ENCODE measurements at regions not wholly inside any gene's neighbourhood (a gene's known extent, or its start where the extent isn't known, plus 50 kb on each side); places are given as distances from the start of the nearest gene placed in this dataset.

DNA sequence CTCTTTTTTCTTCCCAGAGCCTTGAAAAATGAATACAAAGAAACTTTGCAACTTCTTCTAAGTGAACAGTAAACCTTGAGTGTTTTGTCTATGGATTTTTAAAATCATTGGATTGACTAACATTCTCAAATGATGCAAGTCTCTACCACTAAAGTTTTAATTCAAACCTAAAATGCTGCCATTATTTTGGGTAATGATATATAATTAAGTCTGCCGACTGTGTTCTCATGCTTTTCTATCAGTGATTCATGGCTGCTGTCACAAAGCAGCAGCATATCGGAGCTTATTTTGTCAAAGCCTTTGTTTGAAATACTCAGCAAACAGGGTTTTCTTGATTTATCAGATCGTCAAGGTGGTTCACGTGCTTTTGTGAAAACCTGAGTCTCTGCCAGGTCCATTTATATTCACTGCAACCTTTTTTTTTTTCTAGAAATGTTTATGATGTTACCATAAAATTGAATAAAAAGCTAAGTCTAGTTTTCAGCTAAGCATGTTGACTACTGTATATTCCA lies 96.3 kb downstream of the GJA1 start:
- Histone ChIP-seq H3K4me1 (ENCODE audit: control insufficient read depth in 2 of 3, insufficient read depth in 2 of 3, low read depth in 1 of 3, low read length in 3 of 3) (no peaks in the 10 kb centered on the region), H3K9me3 (ENCODE audit: control insufficient read depth in 2 of 3, insufficient read depth in 1 of 3, low read length in 3 of 3) (no peaks in the 10 kb centered on the region), H3K27me3 (ENCODE audit: control insufficient read depth, insufficient read depth, low read length) (no peaks in the 10 kb centered on the region), H3K9ac (ENCODE audit: low read length in 3 of 3) (no peak overlapping the region), H3K36me3 (ENCODE audit: control insufficient read depth in 2 of 3, insufficient read depth in 3 of 3, low read length in 3 of 3) (no peaks in the 10 kb centered on the region), H3K4me3 (ENCODE audit: low read length in 3 of 3) (no peak overlapping the region), H3K27ac (ENCODE audit: low read depth in 2 of 2, low read length in 2 of 2) (no peak overlapping the region)
- intact Hi-C loops (cut with DNase I): no loop called here
- FAIRE-seq: no peak
- peak in 1 of 5 donors; percentile 11 for DNase-seq
- TF ChIP-seq, protein P1, sequence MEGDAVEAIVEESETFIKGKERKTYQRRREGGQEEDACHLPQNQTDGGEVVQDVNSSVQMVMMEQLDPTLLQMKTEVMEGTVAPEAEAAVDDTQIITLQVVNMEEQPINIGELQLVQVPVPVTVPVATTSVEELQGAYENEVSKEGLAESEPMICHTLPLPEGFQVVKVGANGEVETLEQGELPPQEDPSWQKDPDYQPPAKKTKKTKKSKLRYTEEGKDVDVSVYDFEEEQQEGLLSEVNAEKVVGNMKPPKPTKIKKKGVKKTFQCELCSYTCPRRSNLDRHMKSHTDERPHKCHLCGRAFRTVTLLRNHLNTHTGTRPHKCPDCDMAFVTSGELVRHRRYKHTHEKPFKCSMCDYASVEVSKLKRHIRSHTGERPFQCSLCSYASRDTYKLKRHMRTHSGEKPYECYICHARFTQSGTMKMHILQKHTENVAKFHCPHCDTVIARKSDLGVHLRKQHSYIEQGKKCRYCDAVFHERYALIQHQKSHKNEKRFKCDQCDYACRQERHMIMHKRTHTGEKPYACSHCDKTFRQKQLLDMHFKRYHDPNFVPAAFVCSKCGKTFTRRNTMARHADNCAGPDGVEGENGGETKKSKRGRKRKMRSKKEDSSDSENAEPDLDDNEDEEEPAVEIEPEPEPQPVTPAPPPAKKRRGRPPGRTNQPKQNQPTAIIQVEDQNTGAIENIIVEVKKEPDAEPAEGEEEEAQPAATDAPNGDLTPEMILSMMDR (IDR thresholded peaks at IDR 0.05; ENCODE audit: borderline replicate concordance, extremely low read depth, insufficient read depth): no peak

DNA sequence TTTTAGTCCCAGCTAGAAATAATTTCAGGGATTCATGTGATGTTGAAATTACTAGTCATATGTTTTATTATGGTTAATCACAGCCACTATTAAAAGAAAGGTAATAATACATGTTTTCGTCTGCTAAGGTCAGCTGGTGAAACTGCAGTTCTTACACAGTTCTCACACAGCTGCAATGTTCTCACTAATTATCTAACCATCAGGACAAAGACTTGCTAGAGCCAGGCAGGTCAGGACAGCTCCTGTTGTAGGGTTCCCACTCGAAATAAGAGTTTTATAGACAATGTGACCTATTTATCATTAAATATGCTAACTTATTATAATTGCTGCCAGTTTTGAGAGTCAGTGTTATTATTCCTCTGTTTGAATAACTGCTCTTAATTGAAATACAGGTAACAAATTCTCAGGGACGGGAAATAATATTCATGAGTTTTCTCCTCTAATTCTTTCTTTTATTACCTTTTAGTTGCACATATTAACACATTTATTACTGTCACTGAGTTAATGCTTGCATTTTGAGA lies 97.9 kb downstream of the GJA1 start:
- H3K4me1 ChIP-seq (ENCODE audit: control insufficient read depth in 2 of 3, insufficient read depth in 2 of 3, low read depth in 1 of 3, low read length in 3 of 3): no peaks in the 10 kb centered on the region
- TF ChIP-seq, protein P1 (IDR thresholded peaks at IDR 0.05; ENCODE audit: borderline replicate concordance, extremely low read depth, insufficient read depth): no peak
- H3K27ac ChIP-seq (ENCODE audit: low read depth in 2 of 2, low read length in 2 of 2): no peak overlapping the region
- FAIRE-seq (no peak), DNase-seq (no peak)
- H3K27me3 ChIP-seq (ENCODE audit: control insufficient read depth, insufficient read depth, low read length): no peaks in the 10 kb centered on the region
- no peak overlapping the region for H3K9ac ChIP-seq (ENCODE audit: low read length in 3 of 3)
- no peak overlapping the region for H3K4me3 ChIP-seq (ENCODE audit: low read length in 3 of 3)
- H3K36me3 ChIP-seq (ENCODE audit: control insufficient read depth in 2 of 3, insufficient read depth in 3 of 3, low read length in 3 of 3): no peaks in the 10 kb centered on the region
- H3K9me3 ChIP-seq (ENCODE audit: control insufficient read depth in 2 of 3, insufficient read depth in 1 of 3, low read length in 3 of 3): no peaks in the 10 kb centered on the region
- intact Hi-C loops (cut with DNase I): no loop called here

GRCh38 chr6:121535777-121536176 lies 100.3 kb downstream of the GJA1 start:
- TF ChIP-seq, protein P1 (IDR thresholded peaks at IDR 0.05; ENCODE audit: borderline replicate concordance, extremely low read depth, insufficient read depth): no peak
- Histone ChIP-seq H3K27me3 (ENCODE audit: control insufficient read depth, insufficient read depth, low read length) (no peaks in the 10 kb centered on the region), H3K36me3 (ENCODE audit: control insufficient read depth in 2 of 3, insufficient read depth in 3 of 3, low read length in 3 of 3) (no peaks in the 10 kb centered on the region), H3K9ac (ENCODE audit: low read length in 3 of 3) (no peak overlapping the region), H3K4me1 (ENCODE audit: control insufficient read depth in 2 of 3, insufficient read depth in 2 of 3, low read depth in 1 of 3, low read length in 3 of 3) (no peaks in the 10 kb centered on the region), H3K9me3 (ENCODE audit: control insufficient read depth in 2 of 3, insufficient read depth in 1 of 3, low read length in 3 of 3) (no peaks in the 10 kb centered on the region), H3K4me3 (ENCODE audit: low read length in 3 of 3) (no peak overlapping the region), H3K27ac (ENCODE audit: low read depth in 2 of 2, low read length in 2 of 2) (no peak overlapping the region)
- FAIRE-seq (no peak), DNase-seq (no peak)
- intact Hi-C loops (cut with DNase I): no loop called here

GRCh38 chr6:121536345-121536744 lies 100.9 kb downstream of the GJA1 start:
- Histone ChIP-seq H3K9me3 (ENCODE audit: control insufficient read depth in 2 of 3, insufficient read depth in 1 of 3, low read length in 3 of 3) (no peaks in the 10 kb centered on the region), H3K4me1 (ENCODE audit: control insufficient read depth in 2 of 3, insufficient read depth in 2 of 3, low read depth in 1 of 3, low read length in 3 of 3) (no peaks in the 10 kb centered on the region), H3K9ac (ENCODE audit: low read length in 3 of 3) (no peak overlapping the region), H3K27ac (ENCODE audit: low read depth in 2 of 2, low read length in 2 of 2) (no peak overlapping the region), H3K4me3 (ENCODE audit: low read length in 3 of 3) (no peak overlapping the region), H3K27me3 (ENCODE audit: control insufficient read depth, insufficient read depth, low read length) (no peaks in the 10 kb centered on the region), H3K36me3 (ENCODE audit: control insufficient read depth in 2 of 3, insufficient read depth in 3 of 3, low read length in 3 of 3) (no peaks in the 10 kb centered on the region)
- TF ChIP-seq, protein P1 (IDR thresholded peaks at IDR 0.05; ENCODE audit: borderline replicate concordance, extremely low read depth, insufficient read depth): no peak
- intact Hi-C loops (cut with DNase I): no loop called here
- DNase-seq (no peak), FAIRE-seq (no peak)
